ENCODE measurements at regions not wholly inside any gene's neighbourhood (a gene's known extent, or its start where the extent isn't known, plus 50 kb on each side); places are given as distances from the start of the nearest gene placed in this dataset.

- no peak for TF ChIP-seq CTCF (IDR thresholded peaks at IDR 0.05)
- no peak for TF ChIP-seq EP300 (IDR thresholded peaks at IDR 0.05)
Observed at GRCh38 chr7:16174253-16174652, 247.1 kb downstream of the CRPPA start.
